ENCODE measurements at regions not wholly inside any gene's neighbourhood (a gene's known extent, or its start where the extent isn't known, plus 50 kb on each side); places are given as distances from the start of the nearest gene placed in this dataset.

- DNase-seq: no peak
Observed at GRCh38 chr1:93815366-93816110, 63.5 kb downstream of the DNTTIP2 start.

- no peak for DNase-seq
Observed at GRCh38 chr1:93814795-93815340, 64.1 kb downstream of the DNTTIP2 start.

- peak; percentile 31 for DNase-seq
Observed at GRCh38 chr1:93814059-93814794, 64.8 kb downstream of the DNTTIP2 start.

GRCh38 chr1:93813076-93813475 lies 65.9 kb downstream of the DNTTIP2 start:
- no peak for DNase-seq

GRCh38 chr1:93811326-93812065 lies 67.5 kb downstream of the DNTTIP2 start:
- no peak for DNase-seq

- no peak for DNase-seq
Observed at GRCh38 chr1:93810316-93810715, 68.7 kb downstream of the DNTTIP2 start.

GRCh38 chr1:93808871-93809270 lies 70.1 kb downstream of the DNTTIP2 start:
- no peak for DNase-seq

- DNase-seq: no peak
Observed at GRCh38 chr1:93807311-93807930, 71.6 kb downstream of the DNTTIP2 start.

GRCh38 chr1:93805027-93805610 lies 73.9 kb downstream of the DNTTIP2 start:
- DNase-seq: no peak

GRCh38 chr1:93804412-93804811 lies 74.6 kb downstream of the DNTTIP2 start:
- DNase-seq: no peak

- no peak for DNase-seq
Observed at GRCh38 chr1:93801471-93801870, 77.5 kb downstream of the DNTTIP2 start.

- no peak for DNase-seq
Observed at GRCh38 chr1:93800856-93801255, 78.2 kb downstream of the DNTTIP2 start.

- DNase-seq: no peak
Observed at GRCh38 chr1:93798291-93798690, 80.7 kb downstream of the DNTTIP2 start.

GRCh38 chr1:93784538-93784937 lies 94.5 kb downstream of the DNTTIP2 start:
- DNase-seq: no peak

- no peak for DNase-seq
Observed at GRCh38 chr1:93783876-93784275, 95.1 kb downstream of the DNTTIP2 start.

GRCh38 chr1:93779540-93780165 lies 98.0 kb upstream of the BCAR3 start:
- no peak for DNase-seq

- DNase-seq: no peak
Observed at GRCh38 chr1:93778457-93778856, 96.8 kb upstream of the BCAR3 start.

GRCh38 chr1:93777255-93777654 lies 95.6 kb upstream of the BCAR3 start:
- no peak for DNase-seq

GRCh38 chr1:93776728-93777127 lies 95.1 kb upstream of the BCAR3 start:
- no peak for DNase-seq

- DNase-seq: peak; percentile 71
Observed at GRCh38 chr1:93775224-93775623, 93.6 kb upstream of the BCAR3 start.

GRCh38 chr1:93774707-93775106 lies 93.1 kb upstream of the BCAR3 start:
- DNase-seq: no peak
